Loucy (cell line): ENCODE measurements at regions not wholly inside any gene's neighbourhood (a gene's known extent, or its start where the extent isn't known, plus 50 kb on each side); places are given as distances from the start of the nearest gene placed in this dataset.

ENCODE experiments used
- CTCF ChIP-seq: fragments of 200-600 bp; sonication (generic); conservative IDR thresholded peaks from 2 replicates; pipeline ENCODE4 v1.5.1; 2014; ENCODE audit warnings: mild to moderate bottlenecking, antibody characterized with exemption, low read length
- EZH2phosphoT487 ChIP-seq: fragments of 200-600 bp; IDR thresholded peaks from 2 replicates; pipeline ENCODE4 v1.6.1; 2018; ENCODE audit warnings: antibody characterized with exemption, mild to moderate bottlenecking, moderate library complexity, borderline replicate concordance

GRCh38 chr6:27066802-27067201 lies 180.7 kb upstream of the PRSS16 start:
- TF ChIP-seq CTCF: no peak
- no peak for TF ChIP-seq EZH2phosphoT487
